ENCODE measurements at regions not wholly inside any gene's neighbourhood (a gene's known extent, or its start where the extent isn't known, plus 50 kb on each side); places are given as distances from the start of the nearest gene placed in this dataset.

GRCh38 chr5:130693509-130693908, 471.5 kb downstream of the HINT1 start:
- Mint-ChIP-seq H3K27ac (no peak overlapping the region), H3K4me1 (no peaks in the 10 kb centered on the region), H3K27me3 (ENCODE audit: low read depth in 3 of 3) (peaks cover 0 to 2% (median 0%) of the 10 kb centered on the region in 3 donors), H3K36me3 (no peaks in the 10 kb centered on the region), H3K4me3 (no peak overlapping the region), H3K9me3 (peaks cover 0 to 6% (median 2%) of the 10 kb centered on the region in 7 donors)
- no CpG with 5 or more reads among the region's 4 CpGs for WGBS (ENCODE audit: insufficient coverage)
- intact Hi-C loops (cut with micrococcal nuclease): no loop called here
- Histone ChIP-seq H3K36me3 (replicated peaks in 1 of 2; ENCODE audit: control insufficient read depth in 1 of 2, insufficient read depth in 2 of 2, low read length in 2 of 2) (no peaks in the 10 kb centered on the region), H3K9ac (ENCODE audit: insufficient read depth, low read length, poor library complexity, severe bottlenecking) (no peak overlapping the region), H3K4me3 (replicated peaks in 1 of 3; ENCODE audit: low read depth in 2 of 3, low read length in 3 of 3) (no peak overlapping the region), H3K27ac (ENCODE audit: low read depth in 1 of 2, low read length in 2 of 2) (no peak overlapping the region), H3K27me3 (ENCODE audit: control insufficient read depth in 2 of 2, insufficient read depth in 2 of 2, low read length in 2 of 2) (no peaks in the 10 kb centered on the region), H3K4me1 (ENCODE audit: control insufficient read depth in 1 of 2, insufficient read depth in 2 of 2, low read length in 2 of 2) (no peaks in the 10 kb centered on the region), H3K79me2 (ENCODE audit: insufficient read depth, low read length) (no peaks in the 10 kb centered on the region), H4K20me1 (ENCODE audit: insufficient read depth, low read length) (no peaks in the 10 kb centered on the region), H3K4me2 (replicated peaks; ENCODE audit: extremely low read depth, low read length, poor library complexity, severe bottlenecking) (no peak overlapping the region), H2AFZ (ENCODE audit: insufficient read depth, low read depth, low read length, poor library complexity, severe bottlenecking) (no peak overlapping the region), H3K9me3 (replicated peaks in 1 of 2; ENCODE audit: control insufficient read depth in 1 of 2, insufficient read depth in 1 of 2, low read length in 2 of 2) (no peaks in the 10 kb centered on the region)
- no peak for TF ChIP-seq CTCF (IDR thresholded peaks at IDR 0.05)
- no peak for DNase-seq

- no peak overlapping the region for H3K4me3 ChIP-seq (replicated peaks in 1 of 3; ENCODE audit: low read depth in 2 of 3, low read length in 3 of 3)
- no peak for TF ChIP-seq CTCF (IDR thresholded peaks at IDR 0.05)
- no peak overlapping the region for H3K27ac ChIP-seq (ENCODE audit: low read depth in 1 of 2, low read length in 2 of 2)
- no peaks in the 10 kb centered on the region for H3K79me2 ChIP-seq (ENCODE audit: insufficient read depth, low read length)
- H3K4me1 ChIP-seq (ENCODE audit: control insufficient read depth in 1 of 2, insufficient read depth in 2 of 2, low read length in 2 of 2): no peaks in the 10 kb centered on the region
- peaks cover 0 to 2% (median 0%) of the 10 kb centered on the region in 3 donors for H3K27me3 Mint-ChIP-seq (ENCODE audit: low read depth in 3 of 3)
- H3K27ac Mint-ChIP-seq: no peak overlapping the region
- no peak for DNase-seq
- H4K20me1 ChIP-seq (ENCODE audit: insufficient read depth, low read length): no peaks in the 10 kb centered on the region
- H3K36me3 ChIP-seq (replicated peaks in 1 of 2; ENCODE audit: control insufficient read depth in 1 of 2, insufficient read depth in 2 of 2, low read length in 2 of 2): no peaks in the 10 kb centered on the region
- no peak overlapping the region for H3K4me3 Mint-ChIP-seq
- H3K4me2 ChIP-seq (replicated peaks; ENCODE audit: extremely low read depth, low read length, poor library complexity, severe bottlenecking): no peak overlapping the region
- no peaks in the 10 kb centered on the region for H3K9me3 ChIP-seq (replicated peaks in 1 of 2; ENCODE audit: control insufficient read depth in 1 of 2, insufficient read depth in 1 of 2, low read length in 2 of 2)
- H3K9ac ChIP-seq (ENCODE audit: insufficient read depth, low read length, poor library complexity, severe bottlenecking): no peak overlapping the region
- intact Hi-C loops (cut with micrococcal nuclease): no loop called here
- WGBS (ENCODE audit: insufficient coverage): 100% methylated on average over 1 of the region's 1 CpG
- no peaks in the 10 kb centered on the region for H3K4me1 Mint-ChIP-seq
- no peaks in the 10 kb centered on the region for H3K27me3 ChIP-seq (ENCODE audit: control insufficient read depth in 2 of 2, insufficient read depth in 2 of 2, low read length in 2 of 2)
- no peaks in the 10 kb centered on the region for H3K36me3 Mint-ChIP-seq
- peaks cover 0 to 6% (median 2%) of the 10 kb centered on the region in 7 donors for H3K9me3 Mint-ChIP-seq
- H2AFZ ChIP-seq (ENCODE audit: insufficient read depth, low read depth, low read length, poor library complexity, severe bottlenecking): no peak overlapping the region
Observed at GRCh38 chr5:130692770-130693169, 472.3 kb downstream of the HINT1 start.
